Heart left ventricle (tissue), 14 donors: ENCODE measurements at regions not wholly inside any gene's neighbourhood (a gene's known extent, or its start where the extent isn't known, plus 50 kb on each side); places are given as distances from the start of the nearest gene placed in this dataset.

Experiments used
- ATAC-seq, 4 donors: fragments of 200-7000 bp; cut with Tn5 transposase; one replicate each; pipeline ENCODE4 v1.9.1; 2020 to 2022; ENCODE audit warnings: moderate library complexity in 4 of 4, mild to moderate bottlenecking in 3 of 4, moderate number of reproducible peaks in 1 of 4
- DNase-seq, 5 donors: peaks; one replicate each; pipeline ENCODE4 v3.0.0-alpha.2; 2020
- H3K27ac ChIP-seq, 12 donors: fragments of 200-600 bp; sonication (generic) in 4 of 12; one replicate each; pipeline versions ENCODE4 v1.5.0 to v1.8.0; 2016 to 2022; ENCODE audit warnings: mild to moderate bottlenecking in 2 of 12
- H3K27me3 ChIP-seq, 9 donors: fragments of 200-600 bp; sonication (generic) in 2 of 9; one replicate each; pipeline versions ENCODE4 v1.5.1 to v1.8.0; 2016 to 2022; ENCODE audit warnings: mild to moderate bottlenecking in 3 of 9
- H3K36me3 ChIP-seq, 9 donors: fragments of 200-600 bp; sonication (generic) in 2 of 9; one replicate each; pipeline versions ENCODE4 v1.5.0 to v1.8.0; 2018 to 2022; ENCODE audit warnings: mild to moderate bottlenecking in 2 of 9
- H3K4me1 ChIP-seq, 12 donors: fragments of 200-600 bp; sonication (generic) in 4 of 12; one replicate each; pipeline versions ENCODE4 v1.5.0 to v1.8.0; 2016 to 2022; ENCODE audit warnings: mild to moderate bottlenecking in 3 of 12
- H3K4me3 ChIP-seq, 12 donors: fragments of 200-600 bp; sonication (generic) in 4 of 12; one replicate each; pipeline versions ENCODE4 v1.5.0 to v1.8.0; 2017 to 2022; ENCODE audit warnings: mild to moderate bottlenecking in 9 of 12, moderate library complexity in 4 of 12
- H3K9me3 ChIP-seq, 12 donors: fragments of 200-600 bp; sonication (generic) in 4 of 12; one replicate each; pipeline versions ENCODE4 v1.5.0 to v1.8.0; 2016 to 2022; ENCODE audit warnings: mild to moderate bottlenecking in 1 of 12
- POLR2A ChIP-seq, 2 donors: fragments of 450-650 bp; IDR thresholded peaks; one replicate each; pipeline ENCODE4 v1.6.1; 2017; ENCODE audit warnings: antibody characterized with exemption in 2 of 2, mild to moderate bottlenecking in 2 of 2, moderate library complexity in 2 of 2
- intact Hi-C, 10 donors: fragments of 100-400 bp; cut with DNase I; formaldehyde crosslinking; loops; one replicate each; pipeline versions ENCODE4 v1.11.1 to v1.14.2; 2022
- TF ChIP-seq, protein P1 (sequence below), 12 donors: fragments of 200-600 bp; sonication (generic) in 4 of 12; IDR thresholded peaks; one replicate each; pipeline versions ENCODE4 v1.5.0 to v1.8.0; 2018 to 2022; ENCODE audit warnings: antibody characterized with exemption in 12 of 12, mild to moderate bottlenecking in 5 of 12
- donor health status: ischemic (EF 13 %, LVEDD 7.1; RV severe dilation, severe dysfunction).
- donor health status: DM: no; HTN: yes; CAD: no.
- donor health status: DM: no; HTN: no; CAD: no.
- donor health status: ischemic (EF 25% LVEDD 6.9; RV normal size, moderate dysfunction).
- donor health status: ischemic (EF 25% LVEDD 5.7; RV mildly dilated, moderate dysfunction).
- donor health status: DM: yes; HTN: yes; CAD: no.
- donor health status: ischemic (EF 35%, LVEDD 5.7; RV mildly dilated, moderate dysfunction).
- donor health status: nonischemic (EF 11% LVEDD 7.7; RV severe dilation, severe dysfunction).
- donor health status: DM: yes; HTN: yes; CAD: no.
- donor health status: PGD.
- donor health status: ischemic (EF 29% LVEDD 5.4; RV normal size, mild dysfunction).
- donor health status: nonischemic (EF 23%, LVEDD 6.1; RV moderate dilation, normal function).

DNA sequence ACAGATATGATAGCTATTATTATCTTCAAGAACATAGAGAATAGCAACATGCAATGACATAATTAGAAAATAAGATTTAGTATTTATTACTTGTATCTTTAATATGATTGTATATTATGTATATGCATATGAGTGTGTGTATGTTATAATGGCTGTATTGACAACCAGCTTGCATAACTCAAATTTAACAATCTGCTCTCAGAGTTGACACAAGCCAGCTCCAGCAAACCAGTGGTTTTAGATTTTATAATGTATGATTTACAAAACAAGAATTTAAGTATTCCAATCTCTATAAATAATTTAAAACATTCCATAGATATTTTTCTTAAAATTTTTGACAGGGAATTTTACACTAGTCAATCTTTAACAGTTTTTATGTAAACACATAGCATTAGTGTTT is 935.9 kb upstream of the EPHA5 start:
- no peak for ATAC-seq
- Histone ChIP-seq H3K4me1 (no peaks in the 10 kb centered on the region), H3K36me3 (no peaks in the 10 kb centered on the region), H3K4me3 (no peak overlapping the region), H3K27ac (no peak overlapping the region), H3K9me3 (no peaks in the 10 kb centered on the region), H3K27me3 (no peaks in the 10 kb centered on the region)
- intact Hi-C loops = no loop called here
- TF ChIP-seq, protein P1, sequence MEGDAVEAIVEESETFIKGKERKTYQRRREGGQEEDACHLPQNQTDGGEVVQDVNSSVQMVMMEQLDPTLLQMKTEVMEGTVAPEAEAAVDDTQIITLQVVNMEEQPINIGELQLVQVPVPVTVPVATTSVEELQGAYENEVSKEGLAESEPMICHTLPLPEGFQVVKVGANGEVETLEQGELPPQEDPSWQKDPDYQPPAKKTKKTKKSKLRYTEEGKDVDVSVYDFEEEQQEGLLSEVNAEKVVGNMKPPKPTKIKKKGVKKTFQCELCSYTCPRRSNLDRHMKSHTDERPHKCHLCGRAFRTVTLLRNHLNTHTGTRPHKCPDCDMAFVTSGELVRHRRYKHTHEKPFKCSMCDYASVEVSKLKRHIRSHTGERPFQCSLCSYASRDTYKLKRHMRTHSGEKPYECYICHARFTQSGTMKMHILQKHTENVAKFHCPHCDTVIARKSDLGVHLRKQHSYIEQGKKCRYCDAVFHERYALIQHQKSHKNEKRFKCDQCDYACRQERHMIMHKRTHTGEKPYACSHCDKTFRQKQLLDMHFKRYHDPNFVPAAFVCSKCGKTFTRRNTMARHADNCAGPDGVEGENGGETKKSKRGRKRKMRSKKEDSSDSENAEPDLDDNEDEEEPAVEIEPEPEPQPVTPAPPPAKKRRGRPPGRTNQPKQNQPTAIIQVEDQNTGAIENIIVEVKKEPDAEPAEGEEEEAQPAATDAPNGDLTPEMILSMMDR (IDR thresholded peaks at IDR 0.05) = no peak
- TF ChIP-seq POLR2A (IDR thresholded peaks at IDR 0.05) = no peak
- DNase-seq = no peak

DNA sequence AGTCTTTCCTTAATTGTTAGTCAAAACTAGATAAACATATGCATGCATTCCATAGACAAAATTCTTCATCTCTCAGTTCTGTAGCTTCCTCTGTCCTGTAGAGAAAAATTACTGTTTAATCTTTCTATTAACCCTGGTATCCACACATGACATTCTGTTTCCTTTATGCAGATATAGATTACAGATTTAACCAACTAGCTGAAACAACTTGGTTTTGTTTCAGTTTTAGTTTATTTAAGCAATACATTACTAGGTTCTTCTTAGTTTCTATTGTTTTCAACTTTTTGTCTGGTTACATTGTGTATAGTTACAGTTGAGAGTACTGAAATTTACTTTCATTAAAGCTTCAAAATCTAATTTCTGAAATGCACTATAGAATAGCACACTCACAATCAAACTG is 933.9 kb upstream of the EPHA5 start:
- Histone ChIP-seq H3K4me1 (no peaks in the 10 kb centered on the region), H3K36me3 (no peaks in the 10 kb centered on the region), H3K9me3 (no peaks in the 10 kb centered on the region), H3K4me3 (no peak overlapping the region), H3K27ac (no peak overlapping the region), H3K27me3 (no peaks in the 10 kb centered on the region)
- TF ChIP-seq, protein P1 (IDR thresholded peaks at IDR 0.05) = no peak
- no peak for TF ChIP-seq POLR2A (IDR thresholded peaks at IDR 0.05)
- intact Hi-C loops = no loop called here
- DNase-seq (no peak), ATAC-seq (no peak)

DNA sequence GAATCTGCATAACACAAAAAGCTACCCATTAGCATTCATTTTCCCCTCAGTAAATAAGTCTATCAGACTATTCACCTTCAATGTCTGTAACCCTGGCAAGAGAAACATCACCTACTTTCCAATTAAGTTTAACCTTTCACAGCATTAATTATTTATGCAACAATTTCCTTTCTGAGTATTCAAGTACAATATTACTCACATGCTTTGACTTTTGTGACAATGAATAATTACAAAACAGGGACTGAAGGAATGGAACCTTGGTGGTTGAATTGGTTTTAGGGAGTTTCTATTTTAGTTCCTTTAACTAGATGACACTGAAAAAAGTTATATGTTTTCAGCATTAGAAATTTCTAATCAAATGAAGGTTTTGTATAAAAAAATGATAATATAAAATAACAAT is 932.3 kb upstream of the EPHA5 start:
- Histone ChIP-seq H3K9me3 (no peaks in the 10 kb centered on the region), H3K4me1 (no peaks in the 10 kb centered on the region), H3K27ac (no peak overlapping the region), H3K36me3 (no peaks in the 10 kb centered on the region), H3K27me3 (no peaks in the 10 kb centered on the region), H3K4me3 (no peak overlapping the region)
- TF ChIP-seq, protein P1 (IDR thresholded peaks at IDR 0.05) = no peak
- TF ChIP-seq POLR2A (IDR thresholded peaks at IDR 0.05) = no peak
- DNase-seq = no peak
- intact Hi-C loops = no loop called here
- ATAC-seq = no peak

DNA sequence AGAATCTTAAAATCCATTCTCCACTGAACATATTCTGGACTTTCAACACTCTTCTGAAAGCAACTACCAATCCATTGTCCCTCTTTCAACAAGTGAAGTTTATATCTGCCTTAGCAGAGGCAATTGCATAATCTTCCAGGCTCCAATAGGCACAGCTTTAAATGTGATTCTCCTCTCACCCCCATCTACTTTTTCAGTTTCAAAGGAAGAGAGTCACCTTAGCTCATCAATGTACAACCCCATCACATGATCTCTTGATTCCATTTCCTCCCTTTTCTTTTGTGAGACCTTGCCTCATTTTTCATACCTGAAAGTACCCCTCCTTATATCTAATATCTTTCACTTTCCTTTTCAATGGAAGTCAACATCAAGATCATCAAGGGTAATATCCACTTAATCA is 921.7 kb upstream of the EPHA5 start:
- Histone ChIP-seq H3K9me3 (no peaks in the 10 kb centered on the region), H3K36me3 (no peaks in the 10 kb centered on the region), H3K4me1 (no peaks in the 10 kb centered on the region), H3K4me3 (no peak overlapping the region), H3K27ac (no peak overlapping the region), H3K27me3 (no peaks in the 10 kb centered on the region)
- TF ChIP-seq, protein P1 (IDR thresholded peaks at IDR 0.05) = no peak
- no peak for TF ChIP-seq POLR2A (IDR thresholded peaks at IDR 0.05)
- ATAC-seq (no peak), DNase-seq (no peak)
- intact Hi-C loops = no loop called here
